Mucosa of descending colon (tissue), 3 donors: ENCODE measurements at regions not wholly inside any gene's neighbourhood (a gene's known extent, or its start where the extent isn't known, plus 50 kb on each side); places are given as distances from the start of the nearest gene placed in this dataset.

ENCODE experiments used
- ATAC-seq: fragments of 200-7000 bp; cut with Tn5 transposase; one replicate; pipeline ENCODE4 v1.9.1; 2020; ENCODE audit warnings: mild to moderate bottlenecking, moderate library complexity
- DNase-seq, 3 donors: peaks; one replicate each; pipeline ENCODE4 v3.0.0-alpha.2; 2020
- H3K36me3 ChIP-seq: fragments of 200-600 bp; one replicate; pipeline ENCODE4 v1.8.0; 2021; ENCODE audit warnings: low read depth, mild to moderate bottlenecking
- H3K4me1 ChIP-seq: fragments of 200-600 bp; one replicate; pipeline ENCODE4 v1.8.0; 2021; ENCODE audit warnings: low read depth, mild to moderate bottlenecking
- H3K4me3 ChIP-seq: fragments of 200-600 bp; one replicate; pipeline ENCODE4 v1.8.0; 2021; ENCODE audit warnings: mild to moderate bottlenecking
- H3K9me3 ChIP-seq: fragments of 200-600 bp; one replicate; pipeline ENCODE4 v1.8.0; 2021; ENCODE audit warnings: mild to moderate bottlenecking
- CTCF ChIP-seq: fragments of 200-600 bp; IDR thresholded peaks from one replicate; pipeline ENCODE4 v1.8.0; 2022; ENCODE audit warnings: antibody characterized with exemption, mild to moderate bottlenecking
- intact Hi-C, 2 donors: fragments of 100-400 bp; cut with DNase I in 1 of 2; cut with micrococcal nuclease in 1 of 2; formaldehyde crosslinking; loops; one replicate each; pipeline versions ENCODE4 v1.11.0 to v1.11.1; 2022; cut with DNase I, micrococcal nuclease
- donor health status: DM: no; HTN: no; CAD: no; lungs with moderate emphysema.
- donor health status: DM: no; HTN: no; CAD: no.
- donor health status: DM: no; HTN: yes; CAD: no.

- intact Hi-C loops, result no loop called here
- H3K36me3 ChIP-seq, result no peaks in the 10 kb centered on the region
- TF ChIP-seq CTCF, result no peak
- no peak overlapping the region for H3K4me3 ChIP-seq
- H3K4me1 ChIP-seq, result no peaks in the 10 kb centered on the region
- no peak for ATAC-seq
- no peaks in the 10 kb centered on the region for H3K9me3 ChIP-seq
- DNase-seq, result no peak
These were observed 165.7 kb upstream of the KCNJ3 start for GRCh38 chr2:154532763-154533162.

- Histone ChIP-seq H3K4me1 (no peaks in the 10 kb centered on the region), H3K4me3 (no peak overlapping the region), H3K36me3 (no peaks in the 10 kb centered on the region), H3K9me3 (no peaks in the 10 kb centered on the region)
- intact Hi-C loops, result no loop called here
- TF ChIP-seq CTCF, result no peak
- no peak for ATAC-seq
- no peak for DNase-seq
These were observed 165.1 kb upstream of the KCNJ3 start for GRCh38 chr2:154533300-154533940.

DNA sequence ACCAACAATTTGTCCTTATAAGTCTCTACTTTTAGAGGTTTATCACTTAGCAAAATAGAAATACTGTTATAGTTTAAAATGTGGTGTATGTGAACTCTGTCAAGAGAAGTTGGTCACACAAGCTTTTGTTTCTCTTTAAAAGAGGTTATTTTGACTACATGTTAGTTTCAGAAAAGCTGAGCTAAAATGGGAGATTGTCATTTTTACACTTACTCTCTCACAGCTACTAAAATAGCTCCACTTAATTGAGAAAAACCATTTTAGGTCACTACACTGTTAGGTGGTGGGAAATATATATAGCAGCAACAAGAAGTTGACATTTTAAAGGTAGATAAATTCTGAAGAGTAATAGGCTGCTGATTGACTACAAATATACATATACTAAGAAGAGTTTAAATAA is 161.5 kb upstream of the KCNJ3 start:
- H3K9me3 ChIP-seq, result no peaks in the 10 kb centered on the region
- DNase-seq, result no peak
- H3K4me3 ChIP-seq, result no peak overlapping the region
- no peak for TF ChIP-seq CTCF
- no peaks in the 10 kb centered on the region for H3K36me3 ChIP-seq
- intact Hi-C loops, result no loop called here
- H3K4me1 ChIP-seq, result no peaks in the 10 kb centered on the region
- ATAC-seq, result no peak

DNA sequence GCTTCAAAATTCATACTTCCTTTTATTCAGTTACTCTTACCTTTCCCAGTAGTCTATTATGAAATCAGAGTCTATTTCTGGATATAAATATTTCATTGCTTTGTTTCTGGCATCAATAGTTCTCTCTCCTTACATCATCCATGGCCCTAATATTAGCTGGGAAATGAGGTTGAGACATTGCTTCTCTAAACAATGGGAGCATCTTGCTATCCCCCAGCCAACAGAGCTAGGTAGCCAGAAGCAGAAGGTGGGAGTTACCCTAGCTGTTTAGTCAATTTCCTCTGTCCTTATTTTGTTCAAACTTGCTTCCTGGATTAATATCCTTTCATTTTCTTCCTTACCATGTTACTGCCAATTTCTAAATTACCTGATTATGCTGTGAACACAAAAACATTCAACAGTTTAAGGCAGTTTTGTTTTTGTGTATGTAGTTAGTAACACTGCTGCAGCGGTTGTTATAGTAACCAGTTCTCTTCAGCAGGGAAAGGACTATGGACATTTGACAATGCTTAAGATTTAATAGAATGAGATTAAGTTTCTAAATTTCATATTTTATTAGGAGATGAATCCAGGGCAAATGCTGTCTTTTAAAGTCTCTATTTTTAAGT is 160.5 kb upstream of the KCNJ3 start:
- no peak for TF ChIP-seq CTCF
- no peak overlapping the region for H3K4me3 ChIP-seq
- intact Hi-C loops, result no loop called here
- DNase-seq, result no peak
- ATAC-seq, result no peak
- no peaks in the 10 kb centered on the region for H3K4me1 ChIP-seq
- H3K36me3 ChIP-seq, result no peaks in the 10 kb centered on the region
- no peaks in the 10 kb centered on the region for H3K9me3 ChIP-seq

- no peak for ATAC-seq
- H3K9me3 ChIP-seq, result peaks cover 9% of the 10 kb centered on the region
- H3K4me3 ChIP-seq, result no peak overlapping the region
- H3K4me1 ChIP-seq, result no peaks in the 10 kb centered on the region
- TF ChIP-seq CTCF, result no peak
- intact Hi-C loops, result no loop called here
- no peak for DNase-seq
- no peaks in the 10 kb centered on the region for H3K36me3 ChIP-seq
These were observed 152.2 kb upstream of the KCNJ3 start for GRCh38 chr2:154546341-154546740.
